Stimulated activated CD8-positive, alpha-beta memory T cell treated with anti-CD3 and anti-CD28 coated beads, Interleukin-4, amount 100 ng/mL, for 48 hours (primary cell): ENCODE measurements at regions not wholly inside any gene's neighbourhood (a gene's known extent, or its start where the extent isn't known, plus 50 kb on each side); places are given as distances from the start of the nearest gene placed in this dataset.

ENCODE experiments used
- DNase-seq: peaks from one replicate; pipeline ENCODE4 v3.0.0-alpha.2; 2020

- no peak for DNase-seq
Observed at GRCh38 chr10:105339669-105340068, 698.6 kb downstream of the SORCS3 start.

GRCh38 chr10:105328503-105329133, 687.5 kb downstream of the SORCS3 start:
- DNase-seq = no peak
